Lower leg skin (tissue), 4 donors: ENCODE measurements at regions not wholly inside any gene's neighbourhood (a gene's known extent, or its start where the extent isn't known, plus 50 kb on each side); places are given as distances from the start of the nearest gene placed in this dataset.
A peak's percentile ranks its signal among the peaks of the same experiment; 100 is the strongest.

ENCODE experiments used
- DNase-seq, 2 donors: peaks; one replicate each; pipeline ENCODE4 v3.0.0-alpha.2; 2019; ENCODE audit warnings: low spot score in 2 of 2
- H3K4me3 ChIP-seq: fragments of 200-600 bp; sonication (generic); 2 replicates; pipeline ENCODE4 v1.5.1; 2017; ENCODE audit warnings: mild to moderate bottlenecking, low read depth; ENCODE audit not compliant: poor library complexity, severe bottlenecking
- POLR2A ChIP-seq, 2 donors: fragments of 450-650 bp; IDR thresholded peaks; one replicate each; pipeline ENCODE4 v1.6.1; 2016 to 2017; ENCODE audit warnings: antibody characterized with exemption in 2 of 2, mild to moderate bottlenecking in 1 of 2, moderate library complexity in 1 of 2
- WGBS, 2 donors: methylation state at CpG; one replicate each; pipeline ENCODE4 v1.1.5; 2018; 5-methylcytosine and 5-hydroxymethylcytosine counted together
- intact Hi-C: fragments of 100-400 bp; cut with DNase I; formaldehyde crosslinking; loops from one replicate; pipeline ENCODE4 v1.15.0; 2023; ENCODE audit warnings: low total_unique reads
- TF ChIP-seq, protein P1 (sequence below), 3 donors: fragments of 450-650 bp; IDR thresholded peaks; one replicate each; pipeline ENCODE4 v1.5.1; 2016; ENCODE audit warnings: antibody characterized with exemption in 3 of 3, mild to moderate bottlenecking in 3 of 3, moderate library complexity in 2 of 3

DNA sequence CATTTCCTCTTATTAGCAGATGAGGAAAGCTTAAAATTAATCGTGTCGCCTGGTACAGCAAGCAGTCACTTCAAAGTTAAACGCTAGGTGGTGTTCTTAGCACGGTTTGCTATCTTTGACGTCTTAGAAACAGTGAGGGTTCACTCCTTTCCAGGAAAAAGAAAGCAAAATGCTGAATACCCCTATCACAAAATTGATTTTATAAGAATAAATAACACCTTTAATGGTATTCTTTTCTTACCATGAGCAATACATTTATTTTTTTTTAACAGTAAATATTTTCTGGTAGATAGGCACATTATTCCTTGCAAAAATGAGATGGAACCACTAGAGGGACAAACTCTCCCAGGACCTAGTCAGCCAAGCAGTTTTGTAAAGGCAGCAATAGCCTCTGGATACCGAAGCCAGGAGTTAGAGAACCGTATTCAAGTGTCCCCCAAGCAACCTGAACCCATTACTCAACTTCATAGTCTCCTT is 153.9 kb downstream of the KDR start:
- intact Hi-C loops = loop anchor here (10.0 kb wide), 1 partner anchor 353 kb away; no protein-coding TSS in a partner anchor
- no peak for TF ChIP-seq POLR2A (IDR thresholded peaks at IDR 0.05)
- TF ChIP-seq, protein P1, sequence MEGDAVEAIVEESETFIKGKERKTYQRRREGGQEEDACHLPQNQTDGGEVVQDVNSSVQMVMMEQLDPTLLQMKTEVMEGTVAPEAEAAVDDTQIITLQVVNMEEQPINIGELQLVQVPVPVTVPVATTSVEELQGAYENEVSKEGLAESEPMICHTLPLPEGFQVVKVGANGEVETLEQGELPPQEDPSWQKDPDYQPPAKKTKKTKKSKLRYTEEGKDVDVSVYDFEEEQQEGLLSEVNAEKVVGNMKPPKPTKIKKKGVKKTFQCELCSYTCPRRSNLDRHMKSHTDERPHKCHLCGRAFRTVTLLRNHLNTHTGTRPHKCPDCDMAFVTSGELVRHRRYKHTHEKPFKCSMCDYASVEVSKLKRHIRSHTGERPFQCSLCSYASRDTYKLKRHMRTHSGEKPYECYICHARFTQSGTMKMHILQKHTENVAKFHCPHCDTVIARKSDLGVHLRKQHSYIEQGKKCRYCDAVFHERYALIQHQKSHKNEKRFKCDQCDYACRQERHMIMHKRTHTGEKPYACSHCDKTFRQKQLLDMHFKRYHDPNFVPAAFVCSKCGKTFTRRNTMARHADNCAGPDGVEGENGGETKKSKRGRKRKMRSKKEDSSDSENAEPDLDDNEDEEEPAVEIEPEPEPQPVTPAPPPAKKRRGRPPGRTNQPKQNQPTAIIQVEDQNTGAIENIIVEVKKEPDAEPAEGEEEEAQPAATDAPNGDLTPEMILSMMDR (IDR thresholded peaks at IDR 0.05) = no peak
- peak in 1 of 2 donors; percentile 21 for DNase-seq
- 7% methylated on average over 7 of the region's 7 CpGs for WGBS, 2 donors
- H3K4me3 ChIP-seq = no peak overlapping the region

DNA sequence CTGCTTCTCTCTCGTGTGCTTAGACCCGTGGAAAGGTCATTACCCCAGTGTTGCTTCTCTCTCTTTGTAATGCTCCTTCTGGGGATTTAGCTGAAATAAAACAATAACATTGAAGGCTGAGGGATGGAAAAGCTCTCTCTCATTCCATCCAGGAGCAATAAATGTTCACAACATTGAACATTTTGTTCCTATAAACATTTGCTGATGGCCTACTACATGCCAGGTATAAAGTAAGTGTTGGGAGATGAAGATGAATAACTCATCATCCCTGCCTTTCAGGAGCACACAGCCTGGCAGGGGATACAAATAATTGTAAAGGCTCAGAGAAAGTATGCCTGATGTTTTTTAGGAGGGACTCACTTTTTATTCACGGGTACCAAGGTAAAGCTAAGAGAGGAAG is 158.1 kb downstream of the KDR start:
- DNase-seq = no peak
- intact Hi-C loops = loop anchor here (10.0 kb wide), 1 partner anchor 652 kb away; no protein-coding TSS in a partner anchor
- no peak overlapping the region for H3K4me3 ChIP-seq
- WGBS, 2 donors = 67 to 79% methylated on average over 3 of the region's 3 CpGs
- TF ChIP-seq POLR2A (IDR thresholded peaks at IDR 0.05) = no peak
- TF ChIP-seq, protein P1 (IDR thresholded peaks at IDR 0.05) = no peak

DNA sequence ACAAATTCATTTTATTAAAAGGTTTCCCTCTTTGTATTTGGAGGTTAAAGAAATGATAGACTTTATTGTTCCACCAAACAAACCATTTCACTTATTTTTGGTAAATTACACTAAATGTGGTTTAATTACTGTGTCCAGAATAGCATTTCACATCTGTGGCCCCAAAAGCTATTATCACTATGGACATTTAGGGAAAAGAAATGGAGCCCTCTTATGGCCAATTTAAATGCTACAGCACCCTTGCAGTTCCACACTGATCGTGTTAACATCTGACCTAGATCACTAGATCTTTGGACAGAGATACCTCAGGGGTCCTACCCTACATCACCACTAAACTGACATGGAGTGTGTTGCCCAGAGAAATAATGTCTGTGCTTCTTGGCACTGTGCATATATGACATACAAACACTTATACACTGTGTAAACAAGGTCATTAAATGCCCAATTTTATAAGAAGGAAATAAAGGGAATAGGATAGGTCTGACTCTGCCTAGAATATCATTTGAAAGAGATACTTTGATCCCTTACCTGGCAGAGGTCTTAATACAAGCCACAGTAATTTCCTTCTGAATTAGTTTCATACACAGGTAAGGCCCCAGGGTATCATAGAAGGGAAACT is 163.9 kb downstream of the KDR start:
- no peak overlapping the region for H3K4me3 ChIP-seq
- DNase-seq = no peak
- intact Hi-C loops = loop anchor here (10.0 kb wide), 1 partner anchor 647 kb away; no protein-coding TSS in a partner anchor
- TF ChIP-seq, protein P1 (IDR thresholded peaks at IDR 0.05) = peak in 1 of 3 donors; percentile 21
- TF ChIP-seq POLR2A (IDR thresholded peaks at IDR 0.05) = no peak
- 0 to 3% methylated on average over 1 of the region's 1 CpG for WGBS, 2 donors

DNA sequence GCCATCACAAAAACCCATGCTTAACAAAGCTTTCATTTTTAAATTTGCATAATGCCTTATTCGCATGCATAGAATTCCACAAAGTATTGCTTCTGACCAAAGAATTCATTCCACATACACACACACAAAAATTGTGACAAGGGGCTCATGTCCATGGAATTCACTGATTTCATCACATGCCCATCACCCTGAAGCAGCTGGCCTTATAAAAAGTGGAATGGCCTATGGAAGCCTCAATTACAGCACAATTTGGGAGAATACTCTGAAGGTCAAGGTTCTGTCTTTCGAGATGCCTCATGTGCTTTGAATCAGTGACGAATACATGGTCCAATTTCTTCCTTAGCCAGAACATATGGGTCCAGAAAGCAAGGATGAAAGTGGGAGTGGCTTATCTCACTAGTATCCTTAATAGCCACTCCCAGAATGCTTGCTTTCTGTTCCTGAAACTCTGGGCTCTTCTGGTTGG is 165.7 kb downstream of the KDR start:
- DNase-seq = no peak
- intact Hi-C loops = loop anchor here (10.0 kb wide), 1 partner anchor 645 kb away; no protein-coding TSS in a partner anchor
- TF ChIP-seq, protein P1 (IDR thresholded peaks at IDR 0.05) = no peak
- TF ChIP-seq POLR2A (IDR thresholded peaks at IDR 0.05) = no peak
- WGBS, 2 donors = 75 to 85% methylated on average over 3 of the region's 3 CpGs
- H3K4me3 ChIP-seq = no peak overlapping the region

DNA sequence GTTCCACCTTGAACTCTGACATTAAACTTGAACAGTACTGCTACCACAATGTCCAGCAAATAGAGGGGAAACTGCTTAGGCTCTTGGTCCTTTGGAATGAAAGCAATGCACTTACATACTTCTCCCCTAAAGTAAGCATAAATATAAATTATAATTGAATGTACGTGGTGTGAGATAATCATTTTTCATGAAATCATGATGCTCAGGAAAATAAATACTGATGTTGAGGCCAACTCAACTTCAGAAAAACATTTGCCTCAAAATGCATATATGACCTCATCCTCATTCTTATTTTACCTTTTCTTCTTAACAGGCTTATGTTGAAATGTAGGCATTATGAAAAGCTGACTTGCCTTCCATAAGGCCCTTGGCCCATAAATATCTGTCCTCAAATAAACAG is 166.3 kb downstream of the KDR start:
- no peak for DNase-seq
- H3K4me3 ChIP-seq = no peak overlapping the region
- TF ChIP-seq POLR2A (IDR thresholded peaks at IDR 0.05) = no peak
- TF ChIP-seq, protein P1 (IDR thresholded peaks at IDR 0.05) = no peak
- intact Hi-C loops = no loop called here
- 92 to 94% methylated on average over 1 of the region's 1 CpG for WGBS, 2 donors
